Type B pancreatic cell (in vitro differentiated cells): ENCODE measurements at regions not wholly inside any gene's neighbourhood (a gene's known extent, or its start where the extent isn't known, plus 50 kb on each side); places are given as distances from the start of the nearest gene placed in this dataset.
A peak's percentile ranks its signal among the peaks of the same experiment; 100 is the strongest.
"Not testable (repeated sequence)": the region's sequence is repeated elsewhere in the genome, so short reads cannot be mapped to it uniquely, and the experiment has no call there.

Experiments
- DNase-seq: peaks from one replicate; pipeline ENCODE4 v3.0.0; 2021; ENCODE audit warnings: mixed read lengths; ENCODE audit not compliant: unreplicated experiment; ENCODE audit errors: extremely low spot score
- H3K27ac Mint-ChIP-seq: 2 replicates; pipeline ENCODE4 v1.8.0; 2021; ENCODE audit warnings: mild to moderate bottlenecking, mixed read lengths
- H3K27me3 Mint-ChIP-seq: 2 replicates; pipeline ENCODE4 v1.8.0; 2021; ENCODE audit warnings: mixed read lengths
- H3K36me3 Mint-ChIP-seq: 2 replicates; pipeline ENCODE4 v1.8.0; 2021; ENCODE audit warnings: mixed read lengths
- H3K4me1 Mint-ChIP-seq: one replicate; pipeline ENCODE4 v1.8.0; 2021; ENCODE audit warnings: mixed read lengths; ENCODE audit not compliant: unreplicated experiment
- H3K4me3 Mint-ChIP-seq: 2 replicates; pipeline ENCODE4 v1.8.0; 2021; ENCODE audit warnings: mild to moderate bottlenecking, mixed read lengths
- H3K9me3 Mint-ChIP-seq: 2 replicates; pipeline ENCODE4 v1.8.0; 2021; ENCODE audit warnings: mixed read lengths
- TF ChIP-seq, protein P1 (sequence below): fragments of 200-600 bp; sonication (generic); conservative IDR thresholded peaks from 2 replicates; pipeline ENCODE4 v1.5.0; 2021; ENCODE audit warnings: antibody characterized with exemption, mild to moderate bottlenecking

DNA sequence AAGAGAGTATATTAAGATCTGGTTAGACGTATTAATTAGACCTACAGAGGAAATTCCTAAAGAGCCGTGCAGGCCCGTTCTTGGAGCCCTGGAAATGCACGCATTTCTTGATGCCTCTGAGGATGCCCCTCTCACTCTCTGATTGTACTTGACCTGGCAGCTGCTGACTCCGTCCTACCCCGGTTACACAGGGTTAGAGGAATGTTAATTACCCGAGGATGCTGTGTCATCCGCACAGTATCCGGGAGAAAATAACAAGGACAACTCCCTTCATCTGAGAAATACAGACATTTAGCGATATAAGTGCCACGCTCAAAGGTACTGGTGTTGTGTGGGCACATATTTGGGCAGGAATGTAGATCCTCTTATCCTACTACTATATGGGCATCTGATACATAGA is 404.6 kb upstream of the FAT1 start:
- TF ChIP-seq, protein P1, sequence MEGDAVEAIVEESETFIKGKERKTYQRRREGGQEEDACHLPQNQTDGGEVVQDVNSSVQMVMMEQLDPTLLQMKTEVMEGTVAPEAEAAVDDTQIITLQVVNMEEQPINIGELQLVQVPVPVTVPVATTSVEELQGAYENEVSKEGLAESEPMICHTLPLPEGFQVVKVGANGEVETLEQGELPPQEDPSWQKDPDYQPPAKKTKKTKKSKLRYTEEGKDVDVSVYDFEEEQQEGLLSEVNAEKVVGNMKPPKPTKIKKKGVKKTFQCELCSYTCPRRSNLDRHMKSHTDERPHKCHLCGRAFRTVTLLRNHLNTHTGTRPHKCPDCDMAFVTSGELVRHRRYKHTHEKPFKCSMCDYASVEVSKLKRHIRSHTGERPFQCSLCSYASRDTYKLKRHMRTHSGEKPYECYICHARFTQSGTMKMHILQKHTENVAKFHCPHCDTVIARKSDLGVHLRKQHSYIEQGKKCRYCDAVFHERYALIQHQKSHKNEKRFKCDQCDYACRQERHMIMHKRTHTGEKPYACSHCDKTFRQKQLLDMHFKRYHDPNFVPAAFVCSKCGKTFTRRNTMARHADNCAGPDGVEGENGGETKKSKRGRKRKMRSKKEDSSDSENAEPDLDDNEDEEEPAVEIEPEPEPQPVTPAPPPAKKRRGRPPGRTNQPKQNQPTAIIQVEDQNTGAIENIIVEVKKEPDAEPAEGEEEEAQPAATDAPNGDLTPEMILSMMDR: no peak
- H3K27me3 Mint-ChIP-seq: peaks cover 7% of the 10 kb centered on the region
- no peaks in the 10 kb centered on the region for H3K9me3 Mint-ChIP-seq
- peak overlapping the region; percentile 34 for H3K27ac Mint-ChIP-seq
- no peak for DNase-seq
- H3K36me3 Mint-ChIP-seq: no peaks in the 10 kb centered on the region
- peak overlapping the region; percentile 23 for H3K4me3 Mint-ChIP-seq
- H3K4me1 Mint-ChIP-seq: peaks cover 11% of the 10 kb centered on the region

DNA sequence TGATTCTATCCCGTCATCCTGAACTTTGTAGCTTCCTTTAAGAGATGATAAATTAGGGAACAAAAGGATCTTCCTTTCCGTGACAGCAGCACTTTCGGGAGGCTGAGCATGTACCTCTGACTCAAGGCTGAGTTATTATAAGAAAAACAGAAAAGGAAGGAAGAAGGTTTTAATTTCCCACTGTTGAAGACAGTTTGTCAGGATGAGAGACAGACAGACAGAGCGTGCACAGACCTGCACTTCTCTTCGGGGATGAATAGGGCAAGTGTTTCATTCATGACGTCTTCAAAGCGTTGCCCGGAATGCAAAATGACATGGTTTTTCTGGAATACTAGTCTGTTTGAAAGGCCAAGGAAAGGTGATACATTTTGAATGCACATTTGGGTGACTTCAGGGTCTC is 405.3 kb upstream of the FAT1 start:
- H3K27me3 Mint-ChIP-seq: peaks cover 7% of the 10 kb centered on the region
- H3K4me3 Mint-ChIP-seq: no peak overlapping the region
- no peak for DNase-seq
- H3K4me1 Mint-ChIP-seq: peaks cover 11% of the 10 kb centered on the region
- no peaks in the 10 kb centered on the region for H3K9me3 Mint-ChIP-seq
- no peaks in the 10 kb centered on the region for H3K36me3 Mint-ChIP-seq
- peak overlapping the region; percentile 49 for H3K27ac Mint-ChIP-seq
- TF ChIP-seq, protein P1: no peak

DNA sequence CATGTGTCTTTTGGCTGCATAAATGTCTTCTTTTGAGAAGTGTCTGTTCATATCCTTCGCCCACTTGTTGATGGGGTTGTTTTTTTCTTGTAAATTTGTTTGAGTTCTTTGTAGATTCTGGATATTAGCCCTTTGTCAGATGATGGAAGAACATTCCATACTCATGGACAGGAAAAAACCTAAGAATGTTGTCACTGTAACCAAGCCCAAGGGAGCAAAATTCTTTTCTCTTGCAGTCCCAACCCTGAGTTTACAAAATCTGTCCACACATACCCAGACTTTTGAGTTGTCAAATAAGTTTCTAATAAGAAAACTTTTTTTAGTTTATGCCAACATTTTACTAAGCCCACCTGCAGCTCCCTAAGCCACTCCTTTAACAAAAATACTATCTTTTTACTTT is 408.2 kb upstream of the FAT1 start:
- not testable (repeated sequence) for DNase-seq, H3K4me3 Mint-ChIP-seq, H3K27me3 Mint-ChIP-seq, H3K9me3 Mint-ChIP-seq, H3K27ac Mint-ChIP-seq, H3K36me3 Mint-ChIP-seq
- H3K4me1 Mint-ChIP-seq: peaks cover 11% of the 10 kb centered on the region

DNA sequence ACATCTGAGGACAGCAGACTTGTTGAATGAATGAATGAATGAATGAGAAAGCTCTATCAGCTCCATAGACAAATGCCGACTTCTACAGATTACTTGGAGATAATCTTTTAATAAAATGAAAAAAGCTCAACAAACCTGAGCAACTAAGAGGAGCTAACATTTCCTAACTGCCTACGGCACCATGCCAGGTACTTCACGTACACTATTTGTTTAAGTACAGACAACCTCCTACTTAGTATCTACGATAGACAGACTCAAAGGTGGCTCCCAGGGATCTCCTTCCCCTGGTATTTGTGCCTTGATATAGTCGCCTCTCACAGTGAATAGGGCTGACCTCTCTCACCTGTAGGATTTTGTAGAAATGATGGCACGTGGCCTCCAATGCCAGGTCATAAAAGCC is 412.2 kb upstream of the FAT1 start:
- Mint-ChIP-seq H3K27ac (no peak overlapping the region), H3K4me3 (no peak overlapping the region), H3K4me1 (no peaks in the 10 kb centered on the region), H3K27me3 (no peaks in the 10 kb centered on the region), H3K36me3 (no peaks in the 10 kb centered on the region), H3K9me3 (no peaks in the 10 kb centered on the region)
- TF ChIP-seq, protein P1: no peak
- no peak for DNase-seq

DNA sequence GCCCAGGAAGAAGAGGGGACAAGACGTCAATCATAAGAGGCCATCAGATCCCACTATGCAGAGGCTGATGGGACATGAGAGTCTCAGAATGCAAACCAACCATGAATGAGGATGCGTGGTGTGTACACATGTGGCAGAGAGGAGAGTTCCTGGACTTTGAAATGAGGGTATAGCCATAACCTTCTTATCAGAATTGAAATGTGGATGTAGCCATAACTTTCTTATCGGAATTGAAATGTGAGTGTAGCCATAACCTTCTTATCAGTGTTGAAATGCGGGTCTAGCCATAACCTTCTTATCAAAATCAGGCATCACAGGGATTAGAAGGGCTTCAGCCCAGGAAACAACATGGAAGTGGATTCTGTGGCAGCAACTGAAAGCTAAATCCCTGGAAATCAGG is 415.5 kb upstream of the FAT1 start:
- no peaks in the 10 kb centered on the region for H3K27me3 Mint-ChIP-seq

DNA sequence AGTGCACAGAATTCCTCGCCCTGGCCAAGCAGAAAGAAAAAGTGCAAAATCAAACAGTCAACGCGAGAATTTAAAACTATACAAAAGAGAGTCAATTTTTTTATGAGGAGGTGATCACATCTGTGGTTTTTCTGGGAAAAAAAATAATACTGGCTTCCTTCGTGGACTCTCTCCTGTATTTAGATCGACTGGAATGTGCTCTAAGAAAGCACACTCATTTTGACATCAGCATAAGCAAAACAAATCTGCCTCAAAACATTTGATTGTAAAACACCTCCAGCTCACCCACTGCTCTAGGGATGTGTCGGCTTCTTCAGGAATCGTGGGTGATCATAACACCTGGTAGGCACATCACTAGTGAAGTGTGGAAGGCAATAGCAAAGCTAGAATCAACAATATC is 417.4 kb upstream of the FAT1 start:
- DNase-seq: no peak
- no peaks in the 10 kb centered on the region for H3K36me3 Mint-ChIP-seq
- TF ChIP-seq, protein P1: no peak
- no peak overlapping the region for H3K27ac Mint-ChIP-seq
- no peaks in the 10 kb centered on the region for H3K9me3 Mint-ChIP-seq
- no peak overlapping the region for H3K4me3 Mint-ChIP-seq
- no peaks in the 10 kb centered on the region for H3K4me1 Mint-ChIP-seq
- H3K27me3 Mint-ChIP-seq: no peaks in the 10 kb centered on the region

More for the DNA sequence above, 415.5 kb upstream of the FAT1 start:
- no peak overlapping the region for H3K27ac Mint-ChIP-seq
- H3K9me3 Mint-ChIP-seq: no peaks in the 10 kb centered on the region
- TF ChIP-seq, protein P1: no peak
- no peak overlapping the region for H3K4me3 Mint-ChIP-seq
- no peaks in the 10 kb centered on the region for H3K36me3 Mint-ChIP-seq
- DNase-seq: no peak
- no peaks in the 10 kb centered on the region for H3K4me1 Mint-ChIP-seq
